HepG2 (cell line): ENCODE measurements at regions not wholly inside any gene's neighbourhood (a gene's known extent, or its start where the extent isn't known, plus 50 kb on each side); places are given as distances from the start of the nearest gene placed in this dataset.

Experiments used
- ATAC-seq: fragments of 200-7000 bp; cut with Tn5 transposase; 3 replicates; pipeline ENCODE4 v1.9.1; 2020; ENCODE audit warnings: mild to moderate bottlenecking, moderate library complexity
- BruUV-seq: library from RNA; stranded (reverse); fragments of 400-500 nt; replicated peaks from 2 replicates; lab custom pipeline; 2021; lab: Mats Ljungman, UMichigan
- CTCF ChIA-PET: fragments of 300-600 bp; formaldehyde crosslinking; extraction: SDS; loops from one replicate; lab custom pipeline; 2021; ENCODE audit warnings: low total read pairs, inconsistent platforms, low intra/inter-chr PET ratio; lab: Yijun Ruan, JAX
- POLR2A ChIA-PET: fragments of 350-600 bp; sonication (Branson Sonifier 250); formaldehyde crosslinking; loops from one replicate; lab custom pipeline; 2020; ENCODE audit warnings: antibody characterized with exemption, inconsistent platforms; lab: Yijun Ruan, JAX
- DNase-seq: peaks from one replicate; pipeline ENCODE4 v3.0.0-alpha.2; 2015; ENCODE audit warnings: low spot score
- FAIRE-seq: peaks from 3 replicates; lab custom pipeline; 2011; peaks lifted over from hg19 to GRCh38; lab: Jason Lieb, UNC
- H2AFZ ChIP-seq: one replicate; pipeline ENCODE4 v1.6.1; 2011; ENCODE audit warnings: low read length, inconsistent platforms
- H3K27ac ChIP-seq: fragments of 300-600 bp; 3 replicates; pipeline ENCODE4 v1.8.0; 2011; ENCODE audit warnings: mixed run types, mild to moderate bottlenecking, mixed read lengths, low read length, inconsistent platforms; ENCODE audit not compliant: insufficient read depth; ENCODE audit errors: extremely low read length
- H3K27me3 ChIP-seq, 2 experiments: fragments of 200-600 bp in 1 of 2; 2 replicates in 1 of 2; 3 replicates in 1 of 2; pipeline versions ENCODE4 v1.6.0 to v1.8.0; 2011; ENCODE audit warnings: low read length in 2 of 2, mild to moderate bottlenecking in 2 of 2, moderate library complexity in 2 of 2, inconsistent platforms in 1 of 2; ENCODE audit not compliant: insufficient read depth in 2 of 2, control insufficient read depth in 1 of 2
- H3K36me3 ChIP-seq, 2 experiments: fragments of 200-600 bp in 1 of 2; replicated peaks in 1 of 2; 2 replicates in 1 of 2; 3 replicates in 1 of 2; pipeline versions ENCODE4 v1.5.1 to v1.8.0; 2011; ENCODE audit warnings: low read length in 2 of 2, inconsistent platforms in 1 of 2; ENCODE audit not compliant: insufficient read depth in 2 of 2, control insufficient read depth in 1 of 2
- H3K4me1 ChIP-seq: 2 replicates; pipeline ENCODE4 v1.5.1; 2012; ENCODE audit warnings: low read length, inconsistent platforms; ENCODE audit not compliant: insufficient read depth
- H3K4me2 ChIP-seq: 2 replicates; pipeline ENCODE4 v1.6.0; 2011; ENCODE audit warnings: low read depth, low read length, inconsistent platforms
- H3K4me3 ChIP-seq, 3 experiments: fragments of 200-600 bp in 1 of 3; sonication (generic), shearing (Covaris generic) in 1 of 3; replicated peaks in 1 of 3; 2 replicates each; pipeline ENCODE4 v1.5.1; 2011 to 2016; ENCODE audit warnings: low read length in 3 of 3, inconsistent platforms in 2 of 3, low read depth in 2 of 3, mild to moderate bottlenecking in 2 of 3, control low read depth in 1 of 3, mixed read lengths in 1 of 3; ENCODE audit not compliant: insufficient read depth in 1 of 3
- H3K79me2 ChIP-seq: one replicate; pipeline ENCODE4 v1.6.1; 2011; ENCODE audit warnings: low read length, inconsistent platforms; ENCODE audit not compliant: insufficient read depth
- H3K9ac ChIP-seq: 2 replicates; pipeline ENCODE4 v1.6.0; 2011; ENCODE audit warnings: mild to moderate bottlenecking, low read depth, low read length, inconsistent platforms; ENCODE audit not compliant: insufficient read depth
- H3K9me3 ChIP-seq: 2 replicates; pipeline ENCODE4 v1.5.1; 2012; ENCODE audit warnings: mild to moderate bottlenecking, low read length
- H4K20me1 ChIP-seq: 2 replicates; pipeline ENCODE4 v1.6.0; 2011; ENCODE audit warnings: inconsistent platforms, mild to moderate bottlenecking, low read length, moderate library complexity; ENCODE audit not compliant: insufficient read depth
- ASH2L ChIP-seq: fragments of 300-600, 200-600 bp; sonication (generic); IDR thresholded peaks from 2 replicates; pipeline ENCODE4 v1.7.0; 2017; ENCODE audit warnings: low read depth, mild to moderate bottlenecking, moderate library complexity, mixed read lengths, low read length; ENCODE audit not compliant: insufficient read length
- CREB1 ChIP-seq, 2 experiments: fragments of 450-650 bp in 1 of 2; IDR thresholded peaks; 2 replicates each; pipeline ENCODE4 v1.6.1; 2016 to 2017; ENCODE audit warnings: control low read depth in 1 of 2, mild to moderate bottlenecking in 1 of 2, missing compliant biosample characterization in 1 of 2, missing genetic modification characterization in 1 of 2
- MAFG ChIP-seq: sonication (generic); formaldehyde crosslinking; IDR thresholded peaks from 2 replicates; pipeline ENCODE4 v1.5.1; 2020; ENCODE audit warnings: mild to moderate bottlenecking, missing genetic modification reagents
- MIXL1 ChIP-seq: IDR thresholded peaks from 2 replicates; pipeline ENCODE4 v1.6.1; 2016
- RARG ChIP-seq: sonication (generic); formaldehyde crosslinking; IDR thresholded peaks from 2 replicates; pipeline ENCODE4 v1.4.0; 2020; ENCODE audit warnings: low read depth, mild to moderate bottlenecking, missing genetic modification reagents
- TCF7 ChIP-seq: sonication (generic); IDR thresholded peaks from 2 replicates; pipeline ENCODE4 v1.6.1; 2016; ENCODE audit warnings: antibody characterized with exemption, low read depth
- ZNF558 ChIP-seq: sonication (generic); formaldehyde crosslinking; IDR thresholded peaks from 2 replicates; pipeline ENCODE4 v1.9.0; 2022; ENCODE audit warnings: mild to moderate bottlenecking, missing genetic modification reagents, borderline replicate concordance
- WGBS: methylation state at CpG from one replicate; pipeline ENCODE4 v1.1.6; 2017; ENCODE audit warnings: low lambda C conversion rate; 5-methylcytosine and 5-hydroxymethylcytosine counted together
- in situ Hi-C: cut with HindIII; loops from 2 replicates; pipeline ENCODE4 v1.10.0; 2017; ENCODE audit warnings: low pct_unique_long_range_greater_than_20kb; ENCODE audit not compliant: extremely low pct_ligation_motif_present
- intact Hi-C: fragments of 100-400 bp; cut with micrococcal nuclease; formaldehyde crosslinking; loops from one replicate; pipeline ENCODE4 v1.10.0; 2022; ENCODE audit not compliant: unreplicated experiment
- TF ChIP-seq, protein P1 (sequence below): sonication (generic); formaldehyde crosslinking; IDR thresholded peaks from 2 replicates; pipeline ENCODE4 v1.4.0; 2020; ENCODE audit warnings: missing genetic modification reagents
- TF ChIP-seq, protein P2 (sequence below): sonication (generic); formaldehyde crosslinking; IDR thresholded peaks from 2 replicates; pipeline ENCODE4 v1.8.0; 2022; ENCODE audit warnings: mild to moderate bottlenecking, missing genetic modification reagents, moderate library complexity

DNA sequence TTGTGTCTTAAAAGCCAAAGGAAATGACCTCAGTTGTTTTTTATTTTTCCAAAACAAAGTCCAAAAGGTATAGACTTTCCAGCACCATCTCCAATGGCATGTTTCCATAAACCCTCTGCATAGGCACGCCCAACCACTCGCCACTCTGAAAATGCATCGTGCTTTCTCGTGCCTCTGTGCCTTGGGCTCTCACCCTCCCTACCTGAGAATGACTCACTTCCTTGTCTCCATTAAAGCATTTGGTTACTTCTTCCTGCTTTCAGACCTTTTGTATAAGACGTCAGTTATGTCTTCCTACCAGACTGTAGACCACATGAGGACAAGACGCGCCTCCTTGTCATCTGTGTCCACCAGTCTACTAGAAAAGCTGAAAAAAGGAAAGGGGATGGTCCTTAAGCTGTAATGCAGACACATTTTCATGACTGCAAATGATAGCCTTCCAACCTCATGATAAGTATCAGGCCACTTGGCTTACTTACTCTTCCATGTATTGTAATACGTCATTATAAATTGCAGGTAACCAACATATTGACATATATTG is 61.2 kb upstream of the CDYL start:
- CTCF ChIA-PET: no interaction called here

DNA sequence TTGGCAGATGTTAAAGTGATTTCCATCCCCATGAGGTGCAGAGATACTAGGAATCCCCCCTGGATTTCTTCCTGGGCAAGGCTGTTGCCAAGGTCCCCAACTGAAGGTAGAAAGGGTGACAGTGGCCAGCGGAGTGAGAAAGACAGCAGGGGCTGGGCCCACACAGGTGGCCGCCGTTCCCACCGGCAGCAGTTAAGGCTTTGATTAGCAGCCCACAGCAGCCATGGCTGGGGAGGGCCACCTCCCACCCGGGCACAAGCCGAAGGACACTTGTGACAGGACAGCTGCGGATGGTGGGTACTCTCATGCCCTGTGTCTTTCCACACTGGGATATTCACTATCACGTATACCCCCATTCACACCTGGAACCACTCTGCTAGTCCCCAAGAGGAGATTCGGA is 63.9 kb upstream of the CDYL start:
- DNase-seq (no peak), ATAC-seq (no peak), FAIRE-seq (no peak)
- Histone ChIP-seq H3K27ac (no peak overlapping the region), H4K20me1 (no peaks in the 10 kb centered on the region), H3K9ac (no peak overlapping the region), H3K27me3 (peaks cover 0 to 41% of the 10 kb centered on the region in 2 experiments; a peak in 4 of 5 replicates), H2AFZ (no peak overlapping the region), H3K9me3 (no peaks in the 10 kb centered on the region), H3K4me2 (no peak overlapping the region), H3K36me3 (no peaks in the 10 kb centered on the region), H3K4me3 (no peak overlapping the region), H3K4me1 (no peaks in the 10 kb centered on the region), H3K79me2 (no peaks in the 10 kb centered on the region)
- BruUV-seq: no TSS peak
- intact Hi-C loops: no loop called here
- POLR2A ChIA-PET: no interaction called here
- no peak for TF ChIP-seq TCF7
- TF ChIP-seq, protein P1, sequence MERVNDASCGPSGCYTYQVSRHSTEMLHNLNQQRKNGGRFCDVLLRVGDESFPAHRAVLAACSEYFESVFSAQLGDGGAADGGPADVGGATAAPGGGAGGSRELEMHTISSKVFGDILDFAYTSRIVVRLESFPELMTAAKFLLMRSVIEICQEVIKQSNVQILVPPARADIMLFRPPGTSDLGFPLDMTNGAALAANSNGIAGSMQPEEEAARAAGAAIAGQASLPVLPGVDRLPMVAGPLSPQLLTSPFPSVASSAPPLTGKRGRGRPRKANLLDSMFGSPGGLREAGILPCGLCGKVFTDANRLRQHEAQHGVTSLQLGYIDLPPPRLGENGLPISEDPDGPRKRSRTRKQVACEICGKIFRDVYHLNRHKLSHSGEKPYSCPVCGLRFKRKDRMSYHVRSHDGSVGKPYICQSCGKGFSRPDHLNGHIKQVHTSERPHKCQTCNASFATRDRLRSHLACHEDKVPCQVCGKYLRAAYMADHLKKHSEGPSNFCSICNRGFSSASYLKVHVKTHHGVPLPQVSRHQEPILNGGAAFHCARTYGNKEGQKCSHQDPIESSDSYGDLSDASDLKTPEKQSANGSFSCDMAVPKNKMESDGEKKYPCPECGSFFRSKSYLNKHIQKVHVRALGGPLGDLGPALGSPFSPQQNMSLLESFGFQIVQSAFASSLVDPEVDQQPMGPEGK (CRISPR knock-in tag): no peak
- TF ChIP-seq, protein P2, sequence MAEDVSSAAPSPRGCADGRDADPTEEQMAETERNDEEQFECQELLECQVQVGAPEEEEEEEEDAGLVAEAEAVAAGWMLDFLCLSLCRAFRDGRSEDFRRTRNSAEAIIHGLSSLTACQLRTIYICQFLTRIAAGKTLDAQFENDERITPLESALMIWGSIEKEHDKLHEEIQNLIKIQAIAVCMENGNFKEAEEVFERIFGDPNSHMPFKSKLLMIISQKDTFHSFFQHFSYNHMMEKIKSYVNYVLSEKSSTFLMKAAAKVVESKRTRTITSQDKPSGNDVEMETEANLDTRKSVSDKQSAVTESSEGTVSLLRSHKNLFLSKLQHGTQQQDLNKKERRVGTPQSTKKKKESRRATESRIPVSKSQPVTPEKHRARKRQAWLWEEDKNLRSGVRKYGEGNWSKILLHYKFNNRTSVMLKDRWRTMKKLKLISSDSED (CRISPR knock-in tag): no peak
- no peak for TF ChIP-seq MAFG (CRISPR knock-in tag)
- no peak for TF ChIP-seq ASH2L
- TF ChIP-seq MIXL1: no peak
- no peak for TF ChIP-seq ZNF558 (CRISPR knock-in tag)
- TF ChIP-seq RARG: no peak
- WGBS: 42% methylated on average over 5 of the region's 9 CpGs
- in situ Hi-C loops: no loop called here
- CTCF ChIA-PET: no interaction called here

More for the DNA sequence above, 61.2 kb upstream of the CDYL start:
- no peak overlapping the region for H3K27ac ChIP-seq
- no peaks in the 10 kb centered on the region for H3K36me3 ChIP-seq
- no peak for DNase-seq
- WGBS: 62% methylated on average over 8 of the region's 8 CpGs
- H3K9ac ChIP-seq: no peak overlapping the region
- peaks cover 0 to 44% of the 10 kb centered on the region in 2 experiments; a peak in 4 of 5 replicates for H3K27me3 ChIP-seq
- POLR2A ChIA-PET: interaction anchor here (0.6 kb wide), 1 partner anchor 31 kb away, joined by 3 read pairs; no protein-coding TSS in a partner anchor
- FAIRE-seq: no peak
- H3K4me3 ChIP-seq: no peak overlapping the region
- H3K4me1 ChIP-seq: no peaks in the 10 kb centered on the region
- ATAC-seq: no peak
- H4K20me1 ChIP-seq: no peaks in the 10 kb centered on the region
- H3K4me2 ChIP-seq: no peak overlapping the region
- no peaks in the 10 kb centered on the region for H3K79me2 ChIP-seq
- peak; percentile 42; the same call in 1 of the 2 replicates for TF ChIP-seq CREB1 (IDR thresholded peaks at IDR 0.05)
- TF ChIP-seq CREB1 (CRISPR knock-in tag; IDR thresholded peaks at IDR 0.05): no peak
- TF ChIP-seq TCF7: no peak
- TF ChIP-seq, all 625 proteins: peak for 1
- BruUV-seq: no TSS peak
- in situ Hi-C loops: no loop called here
- H2AFZ ChIP-seq: no peak overlapping the region
- no peaks in the 10 kb centered on the region for H3K9me3 ChIP-seq
- intact Hi-C loops: no loop called here
